ENCODE measurements at regions not wholly inside any gene's neighbourhood (a gene's known extent, or its start where the extent isn't known, plus 50 kb on each side); places are given as distances from the start of the nearest gene placed in this dataset.

DNA sequence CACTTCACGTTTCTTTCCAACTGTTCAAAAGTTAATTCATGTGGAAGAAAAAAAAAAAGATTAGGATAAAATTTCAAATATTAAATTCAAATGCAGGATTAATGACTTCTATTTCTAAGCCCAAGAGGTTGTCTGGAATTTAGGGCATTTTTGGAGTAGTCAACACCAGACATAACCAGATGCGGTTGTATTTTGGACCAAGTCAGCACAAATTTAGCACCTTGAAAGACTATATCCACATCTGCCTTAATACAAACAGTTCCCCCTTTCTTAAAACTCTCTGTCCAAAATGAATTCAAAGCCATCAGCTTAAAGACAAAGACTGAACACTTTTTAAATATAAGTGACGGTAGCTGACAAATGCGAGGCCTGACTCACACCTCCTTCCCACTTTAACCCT, 282.9 kb downstream of the C16orf95 start:
- no peak for TF ChIP-seq EZH2 (IDR thresholded peaks at IDR 0.05; ENCODE audit: borderline replicate concordance, low read depth, low read length, severe bottlenecking)
- TF ChIP-seq, protein P1, sequence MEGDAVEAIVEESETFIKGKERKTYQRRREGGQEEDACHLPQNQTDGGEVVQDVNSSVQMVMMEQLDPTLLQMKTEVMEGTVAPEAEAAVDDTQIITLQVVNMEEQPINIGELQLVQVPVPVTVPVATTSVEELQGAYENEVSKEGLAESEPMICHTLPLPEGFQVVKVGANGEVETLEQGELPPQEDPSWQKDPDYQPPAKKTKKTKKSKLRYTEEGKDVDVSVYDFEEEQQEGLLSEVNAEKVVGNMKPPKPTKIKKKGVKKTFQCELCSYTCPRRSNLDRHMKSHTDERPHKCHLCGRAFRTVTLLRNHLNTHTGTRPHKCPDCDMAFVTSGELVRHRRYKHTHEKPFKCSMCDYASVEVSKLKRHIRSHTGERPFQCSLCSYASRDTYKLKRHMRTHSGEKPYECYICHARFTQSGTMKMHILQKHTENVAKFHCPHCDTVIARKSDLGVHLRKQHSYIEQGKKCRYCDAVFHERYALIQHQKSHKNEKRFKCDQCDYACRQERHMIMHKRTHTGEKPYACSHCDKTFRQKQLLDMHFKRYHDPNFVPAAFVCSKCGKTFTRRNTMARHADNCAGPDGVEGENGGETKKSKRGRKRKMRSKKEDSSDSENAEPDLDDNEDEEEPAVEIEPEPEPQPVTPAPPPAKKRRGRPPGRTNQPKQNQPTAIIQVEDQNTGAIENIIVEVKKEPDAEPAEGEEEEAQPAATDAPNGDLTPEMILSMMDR (IDR thresholded peaks at IDR 0.05; ENCODE audit: borderline replicate concordance, extremely low read depth, low read length, poor library complexity, severe bottlenecking) = no peak
